AG04450 (cell line): ENCODE measurements at regions not wholly inside any gene's neighbourhood (a gene's known extent, or its start where the extent isn't known, plus 50 kb on each side); places are given as distances from the start of the nearest gene placed in this dataset.

Experiments
- CTCF ChIA-PET: fragments of 300-600, 350-600 bp; formaldehyde crosslinking; extraction: SDS; loops from one replicate; lab custom pipeline; 2022; ENCODE audit warnings: antibody characterized with exemption, inconsistent platforms; lab: Charles Lee
- POLR2A ChIA-PET: fragments of 350-600 bp; formaldehyde crosslinking; extraction: SDS; loops from one replicate; lab custom pipeline; 2021; ENCODE audit warnings: antibody characterized with exemption, inconsistent platforms; lab: Yijun Ruan, JAX
- DNase-seq: peaks from one replicate; pipeline ENCODE4 v3.0.0-alpha.2; 2011; ENCODE audit warnings: low read depth, low spot score
- H3K27ac ChIP-seq: one replicate; pipeline ENCODE4 v1.5.1; 2012; ENCODE audit warnings: low read depth, low read length, control low read depth
- H3K27me3 ChIP-seq: one replicate; pipeline ENCODE4 v1.6.0; 2012; ENCODE audit warnings: low read length; ENCODE audit not compliant: control insufficient read depth, insufficient read depth
- H3K4me3 ChIP-seq: 2 replicates; pipeline ENCODE4 v1.5.1; 2011; ENCODE audit warnings: mild to moderate bottlenecking, low read depth, low read length, control low read depth
- H3K9me3 ChIP-seq: 2 replicates; pipeline ENCODE4 v1.5.1; 2012; ENCODE audit warnings: low read length; ENCODE audit not compliant: control insufficient read depth, insufficient read depth
- TF ChIP-seq, protein P1 (sequence below): IDR thresholded peaks from 2 replicates; pipeline ENCODE4 v1.5.1; 2011; ENCODE audit warnings: low read depth, low read length, control low read depth, inconsistent platforms

DNA sequence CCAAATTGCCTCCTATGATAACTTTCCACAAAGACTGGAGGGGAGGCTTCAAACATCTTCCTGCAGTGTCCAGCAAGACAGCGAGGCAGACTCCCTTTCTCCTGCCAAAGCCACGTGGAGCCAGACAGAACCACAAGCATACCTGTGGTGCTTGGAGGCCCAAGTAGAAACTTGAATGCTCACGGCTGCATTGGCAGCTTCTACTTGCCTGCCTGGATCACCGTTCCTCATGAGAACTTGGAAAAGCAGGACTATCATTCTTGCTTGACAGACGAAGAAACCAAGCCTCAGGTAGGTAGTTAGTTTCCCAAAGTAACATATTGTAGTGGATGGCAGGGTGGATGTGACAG lies 216.3 kb upstream of the SFRP2 start:
- Histone ChIP-seq H3K27ac (no peak overlapping the region), H3K27me3 (no peaks in the 10 kb centered on the region), H3K9me3 (peaks cover 26% of the 10 kb centered on the region), H3K4me3 (no peak overlapping the region)
- TF ChIP-seq, protein P1, sequence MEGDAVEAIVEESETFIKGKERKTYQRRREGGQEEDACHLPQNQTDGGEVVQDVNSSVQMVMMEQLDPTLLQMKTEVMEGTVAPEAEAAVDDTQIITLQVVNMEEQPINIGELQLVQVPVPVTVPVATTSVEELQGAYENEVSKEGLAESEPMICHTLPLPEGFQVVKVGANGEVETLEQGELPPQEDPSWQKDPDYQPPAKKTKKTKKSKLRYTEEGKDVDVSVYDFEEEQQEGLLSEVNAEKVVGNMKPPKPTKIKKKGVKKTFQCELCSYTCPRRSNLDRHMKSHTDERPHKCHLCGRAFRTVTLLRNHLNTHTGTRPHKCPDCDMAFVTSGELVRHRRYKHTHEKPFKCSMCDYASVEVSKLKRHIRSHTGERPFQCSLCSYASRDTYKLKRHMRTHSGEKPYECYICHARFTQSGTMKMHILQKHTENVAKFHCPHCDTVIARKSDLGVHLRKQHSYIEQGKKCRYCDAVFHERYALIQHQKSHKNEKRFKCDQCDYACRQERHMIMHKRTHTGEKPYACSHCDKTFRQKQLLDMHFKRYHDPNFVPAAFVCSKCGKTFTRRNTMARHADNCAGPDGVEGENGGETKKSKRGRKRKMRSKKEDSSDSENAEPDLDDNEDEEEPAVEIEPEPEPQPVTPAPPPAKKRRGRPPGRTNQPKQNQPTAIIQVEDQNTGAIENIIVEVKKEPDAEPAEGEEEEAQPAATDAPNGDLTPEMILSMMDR = no peak
- ChIA-PET CTCF (no interaction called here), POLR2A (no interaction called here)
- DNase-seq = no peak

DNA sequence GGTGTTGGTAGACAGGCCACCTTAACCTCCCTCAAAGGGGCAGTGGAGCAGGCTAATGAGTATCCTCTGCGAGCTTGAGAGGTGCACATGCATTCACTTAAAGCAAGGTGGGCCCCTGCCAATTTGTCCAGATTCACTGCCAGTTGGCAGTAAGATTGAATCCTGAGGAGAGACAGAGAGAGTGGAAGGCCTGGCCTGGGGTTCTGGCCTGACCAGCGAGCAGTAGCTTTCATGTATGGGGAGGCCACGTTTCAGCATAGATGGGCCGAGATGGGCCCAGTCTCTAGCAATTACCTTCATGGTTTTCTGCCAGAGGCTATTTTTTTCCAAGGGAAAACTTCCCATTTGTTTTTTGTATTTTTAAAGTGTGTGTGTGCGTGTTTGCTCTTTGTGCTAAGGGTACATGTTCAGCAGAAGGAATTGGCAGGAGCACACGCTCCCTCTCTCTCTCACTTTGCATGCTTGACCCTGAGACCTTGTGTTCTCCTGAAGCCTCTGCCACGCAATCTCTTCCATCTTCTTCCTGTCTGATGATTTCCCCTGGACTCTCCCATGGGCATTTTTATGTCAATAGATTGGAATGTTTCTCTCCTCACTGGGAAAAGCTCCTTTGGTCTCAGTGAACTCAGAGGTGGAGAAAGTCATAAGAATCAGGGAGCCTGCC lies 215.8 kb upstream of the SFRP2 start:
- no peaks in the 10 kb centered on the region for H3K27me3 ChIP-seq
- no peak overlapping the region for H3K27ac ChIP-seq
- no peak overlapping the region for H3K4me3 ChIP-seq
- TF ChIP-seq, protein P1 = no peak
- ChIA-PET POLR2A (no interaction called here), CTCF (no interaction called here)
- H3K9me3 ChIP-seq = peaks cover 22% of the 10 kb centered on the region
- DNase-seq = no peak

DNA sequence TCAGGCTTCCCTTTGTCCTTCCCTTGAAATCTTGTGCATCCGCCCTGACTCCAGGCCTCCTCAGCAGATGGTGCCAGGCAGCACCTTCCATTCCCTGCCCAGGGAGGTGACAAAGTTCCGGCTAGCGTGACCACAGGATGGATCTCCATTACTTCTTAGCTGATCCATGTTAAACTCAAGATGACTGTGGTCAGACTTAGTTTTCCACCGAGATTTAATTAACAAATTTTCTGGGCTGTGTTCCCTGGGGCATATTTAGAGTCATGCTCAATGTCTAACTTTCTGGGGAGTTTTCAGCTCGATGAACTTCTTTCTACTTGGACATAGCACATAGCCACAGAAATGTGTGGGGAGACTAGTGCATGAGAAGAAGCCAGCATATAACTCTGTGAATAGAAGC lies 215.1 kb upstream of the SFRP2 start:
- Histone ChIP-seq H3K9me3 (peaks cover 19% of the 10 kb centered on the region), H3K4me3 (no peak overlapping the region), H3K27ac (no peak overlapping the region), H3K27me3 (no peaks in the 10 kb centered on the region)
- ChIA-PET POLR2A (no interaction called here), CTCF (no interaction called here)
- TF ChIP-seq, protein P1 = no peak
- no peak for DNase-seq

GRCh38 chr4:154003378-154003777 lies 214.5 kb upstream of the SFRP2 start:
- CTCF ChIA-PET = no interaction called here
- H3K9me3 ChIP-seq = peaks cover 19% of the 10 kb centered on the region
- H3K27me3 ChIP-seq = no peaks in the 10 kb centered on the region
- no peak overlapping the region for H3K27ac ChIP-seq
- DNase-seq = no peak
- TF ChIP-seq, protein P1 = no peak
- no peak overlapping the region for H3K4me3 ChIP-seq
- POLR2A ChIA-PET = no interaction called here

DNA sequence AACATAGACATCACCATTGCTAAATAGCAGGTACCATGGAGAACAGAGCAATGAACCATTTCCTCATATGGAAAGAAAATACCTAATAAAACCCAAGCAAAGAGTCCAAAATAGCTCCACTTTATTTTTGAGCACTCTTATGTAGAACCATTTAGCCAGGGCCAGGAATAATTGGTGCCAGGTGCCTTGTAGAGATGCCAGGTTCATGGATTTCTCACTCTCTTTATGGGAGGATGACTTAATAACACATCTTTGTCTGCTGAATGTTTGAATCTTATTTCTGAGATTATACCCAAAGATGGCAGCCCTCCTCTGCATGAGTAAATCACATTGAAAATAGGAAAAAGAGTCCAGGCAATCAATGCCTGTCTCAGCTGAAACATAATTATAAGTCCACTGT lies 212.3 kb upstream of the SFRP2 start:
- H3K27ac ChIP-seq = no peak overlapping the region

More for the DNA sequence above, 212.3 kb upstream of the SFRP2 start:
- ChIA-PET POLR2A (no interaction called here), CTCF (no interaction called here)
- Histone ChIP-seq H3K27me3 (no peaks in the 10 kb centered on the region), H3K4me3 (no peak overlapping the region), H3K9me3 (peaks cover 20% of the 10 kb centered on the region)
- TF ChIP-seq, protein P1 = no peak
- no peak for DNase-seq
